ENCODE measurements at regions not wholly inside any gene's neighbourhood (a gene's known extent, or its start where the extent isn't known, plus 50 kb on each side); places are given as distances from the start of the nearest gene placed in this dataset.
A peak's percentile ranks its signal among the peaks of the same experiment; 100 is the strongest.

DNA sequence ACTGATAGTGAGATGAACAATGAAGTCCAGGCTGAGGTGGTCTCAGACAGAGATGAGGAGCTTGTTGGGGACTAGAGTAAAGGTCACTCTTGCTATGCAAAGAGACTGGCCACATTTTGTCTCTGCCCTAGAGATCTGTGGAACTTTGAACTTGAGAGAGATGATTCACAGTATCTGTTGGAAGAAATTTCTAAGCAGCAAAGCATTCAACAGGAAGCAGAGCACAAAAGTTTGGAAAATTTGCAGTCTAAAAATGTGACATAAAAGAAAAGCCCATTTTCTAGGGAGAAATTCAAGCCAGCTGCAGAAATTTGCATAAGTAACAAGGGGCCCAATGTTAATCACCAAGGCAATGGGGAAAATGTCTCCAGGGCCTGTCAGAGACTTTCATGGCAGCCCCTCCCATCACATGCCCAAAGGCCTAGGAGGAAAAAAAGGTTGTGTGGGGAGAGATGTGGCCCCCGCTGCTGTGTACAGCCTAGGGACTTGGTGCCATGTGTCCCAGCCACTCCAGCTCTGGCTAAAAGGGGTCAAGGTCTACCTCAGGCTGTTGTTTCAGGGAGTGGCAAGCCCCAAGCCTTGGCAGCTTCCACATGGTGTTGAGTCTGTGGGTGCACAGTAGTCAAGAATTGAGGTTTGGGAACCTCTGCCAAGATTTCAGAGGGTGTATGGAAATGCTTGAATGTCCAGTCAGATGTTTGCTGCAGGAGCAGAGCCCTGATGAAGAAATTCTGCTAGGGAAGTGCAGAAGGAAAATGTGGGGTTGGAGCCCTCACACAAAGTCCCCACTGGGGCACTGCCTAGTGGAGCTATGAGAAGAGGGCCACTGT lies 262.8 kb downstream of the DKK2 start:
- Histone ChIP-seq H3K79me2 (ENCODE audit: insufficient read depth, low read length) (no peaks in the 10 kb centered on the region), H3K4me1 (ENCODE audit: insufficient read depth, low read length) (no peaks in the 10 kb centered on the region), H4K20me1 (ENCODE audit: insufficient read depth, low read length) (no peaks in the 10 kb centered on the region), H3K27ac (ENCODE audit: low read depth, low read length) (no peak overlapping the region), H2AFZ (ENCODE audit: low read length) (no peak overlapping the region), H3K4me3 (ENCODE audit: insufficient read depth, low read length) (no peak overlapping the region), H3K36me3 (ENCODE audit: insufficient read depth, low read length) (no peaks in the 10 kb centered on the region), H3K4me2 (ENCODE audit: insufficient read depth, low read length) (no peak overlapping the region), H3K9me3 (ENCODE audit: low read depth, low read length) (no peaks in the 10 kb centered on the region), H3K27me3 (ENCODE audit: insufficient read depth, low read length) (no peaks in the 10 kb centered on the region)
- peak; percentile 0 for DNase-seq (ENCODE audit: insufficient read length, low spot score, missing footprints)
- TF ChIP-seq, protein P1, sequence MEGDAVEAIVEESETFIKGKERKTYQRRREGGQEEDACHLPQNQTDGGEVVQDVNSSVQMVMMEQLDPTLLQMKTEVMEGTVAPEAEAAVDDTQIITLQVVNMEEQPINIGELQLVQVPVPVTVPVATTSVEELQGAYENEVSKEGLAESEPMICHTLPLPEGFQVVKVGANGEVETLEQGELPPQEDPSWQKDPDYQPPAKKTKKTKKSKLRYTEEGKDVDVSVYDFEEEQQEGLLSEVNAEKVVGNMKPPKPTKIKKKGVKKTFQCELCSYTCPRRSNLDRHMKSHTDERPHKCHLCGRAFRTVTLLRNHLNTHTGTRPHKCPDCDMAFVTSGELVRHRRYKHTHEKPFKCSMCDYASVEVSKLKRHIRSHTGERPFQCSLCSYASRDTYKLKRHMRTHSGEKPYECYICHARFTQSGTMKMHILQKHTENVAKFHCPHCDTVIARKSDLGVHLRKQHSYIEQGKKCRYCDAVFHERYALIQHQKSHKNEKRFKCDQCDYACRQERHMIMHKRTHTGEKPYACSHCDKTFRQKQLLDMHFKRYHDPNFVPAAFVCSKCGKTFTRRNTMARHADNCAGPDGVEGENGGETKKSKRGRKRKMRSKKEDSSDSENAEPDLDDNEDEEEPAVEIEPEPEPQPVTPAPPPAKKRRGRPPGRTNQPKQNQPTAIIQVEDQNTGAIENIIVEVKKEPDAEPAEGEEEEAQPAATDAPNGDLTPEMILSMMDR (IDR thresholded peaks at IDR 0.05; ENCODE audit: extremely low read depth, low read depth, low read length) = no peak

DNA sequence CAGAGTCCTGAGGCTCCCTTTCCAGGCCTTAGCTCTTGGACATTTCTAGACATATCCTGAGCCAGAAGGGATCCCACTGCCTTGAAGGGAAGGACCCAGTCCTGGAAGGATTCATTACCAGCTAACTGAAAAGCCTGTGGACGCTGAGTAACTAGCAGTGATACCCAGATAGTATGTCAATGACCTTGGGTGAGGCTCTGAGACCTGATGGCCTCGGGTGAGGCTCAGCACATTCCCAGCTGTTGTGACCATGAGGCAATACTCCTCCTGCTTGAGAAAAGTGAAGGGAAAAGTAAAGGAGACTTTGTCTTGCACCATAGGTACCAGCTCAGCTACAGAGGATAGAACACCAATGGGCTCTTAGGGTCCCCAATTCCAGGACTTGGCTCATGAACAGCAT lies 268.1 kb downstream of the DKK2 start:
- H3K9me3 ChIP-seq (ENCODE audit: low read depth, low read length) = no peaks in the 10 kb centered on the region
- H3K27ac ChIP-seq (ENCODE audit: low read depth, low read length) = no peak overlapping the region
- TF ChIP-seq, protein P1 (IDR thresholded peaks at IDR 0.05; ENCODE audit: extremely low read depth, low read depth, low read length) = no peak
- no peaks in the 10 kb centered on the region for H3K27me3 ChIP-seq (ENCODE audit: insufficient read depth, low read length)
- no peak overlapping the region for H3K4me3 ChIP-seq (ENCODE audit: insufficient read depth, low read length)
- no peaks in the 10 kb centered on the region for H4K20me1 ChIP-seq (ENCODE audit: insufficient read depth, low read length)
- H3K36me3 ChIP-seq (ENCODE audit: insufficient read depth, low read length) = no peaks in the 10 kb centered on the region
- H3K79me2 ChIP-seq (ENCODE audit: insufficient read depth, low read length) = no peaks in the 10 kb centered on the region
- DNase-seq (ENCODE audit: insufficient read length, low spot score, missing footprints) = no peak
- no peak overlapping the region for H2AFZ ChIP-seq (ENCODE audit: low read length)
- H3K4me1 ChIP-seq (ENCODE audit: insufficient read depth, low read length) = no peaks in the 10 kb centered on the region
- H3K4me2 ChIP-seq (ENCODE audit: insufficient read depth, low read length) = no peak overlapping the region

DNA sequence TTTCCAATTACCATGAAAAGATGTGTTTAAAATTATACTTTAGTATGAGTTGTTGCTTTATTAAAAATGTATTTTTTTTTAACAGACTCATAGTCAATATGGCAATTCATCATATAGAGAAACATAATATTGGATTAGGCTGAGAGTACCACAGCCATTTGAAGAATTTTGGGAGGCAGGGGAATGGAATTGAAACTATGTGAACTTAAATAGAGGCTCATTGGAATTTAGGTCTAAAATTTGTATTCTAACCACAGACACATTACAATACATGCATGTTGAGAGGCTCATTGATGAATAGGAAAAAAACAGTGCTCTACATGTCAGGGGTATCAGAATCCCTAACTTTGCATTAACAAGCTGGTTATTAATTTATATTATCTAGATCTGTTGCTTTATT lies 269.6 kb downstream of the DKK2 start:
- Histone ChIP-seq H3K36me3 (ENCODE audit: insufficient read depth, low read length) (no peaks in the 10 kb centered on the region), H3K9me3 (ENCODE audit: low read depth, low read length) (no peaks in the 10 kb centered on the region), H3K4me1 (ENCODE audit: insufficient read depth, low read length) (no peaks in the 10 kb centered on the region), H3K4me2 (ENCODE audit: insufficient read depth, low read length) (no peak overlapping the region), H3K79me2 (ENCODE audit: insufficient read depth, low read length) (no peaks in the 10 kb centered on the region), H3K4me3 (ENCODE audit: insufficient read depth, low read length) (no peak overlapping the region), H2AFZ (ENCODE audit: low read length) (no peak overlapping the region), H4K20me1 (ENCODE audit: insufficient read depth, low read length) (no peaks in the 10 kb centered on the region), H3K27ac (ENCODE audit: low read depth, low read length) (no peak overlapping the region), H3K27me3 (ENCODE audit: insufficient read depth, low read length) (no peaks in the 10 kb centered on the region)
- TF ChIP-seq, protein P1 (IDR thresholded peaks at IDR 0.05; ENCODE audit: extremely low read depth, low read depth, low read length) = no peak
- no peak for DNase-seq (ENCODE audit: insufficient read length, low spot score, missing footprints)

DNA sequence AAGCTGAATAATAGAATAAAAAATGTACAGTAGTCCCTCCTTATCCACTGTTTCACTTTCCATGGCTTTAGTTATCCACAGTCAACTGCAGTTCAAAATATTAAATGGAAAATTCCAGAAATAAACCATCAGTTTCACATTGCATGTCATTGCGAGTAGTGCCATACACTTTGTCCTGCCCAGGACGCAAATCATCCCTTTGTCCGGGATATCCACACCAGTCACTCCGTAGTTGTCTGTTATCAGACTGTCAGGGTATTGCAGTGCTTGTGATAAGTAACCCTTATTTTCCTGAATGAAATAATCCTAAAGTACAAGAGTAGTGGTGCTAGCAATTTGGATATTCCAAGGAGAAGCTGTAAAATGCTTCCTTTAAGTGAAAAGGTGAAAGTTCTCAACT lies 271.3 kb downstream of the DKK2 start:
- no peak for DNase-seq (ENCODE audit: insufficient read length, low spot score, missing footprints)
- Histone ChIP-seq H3K36me3 (ENCODE audit: insufficient read depth, low read length) (no peaks in the 10 kb centered on the region), H3K9me3 (ENCODE audit: low read depth, low read length) (no peaks in the 10 kb centered on the region), H3K79me2 (ENCODE audit: insufficient read depth, low read length) (no peaks in the 10 kb centered on the region), H3K27ac (ENCODE audit: low read depth, low read length) (no peak overlapping the region), H4K20me1 (ENCODE audit: insufficient read depth, low read length) (no peaks in the 10 kb centered on the region), H2AFZ (ENCODE audit: low read length) (no peak overlapping the region), H3K27me3 (ENCODE audit: insufficient read depth, low read length) (no peaks in the 10 kb centered on the region), H3K4me2 (ENCODE audit: insufficient read depth, low read length) (no peak overlapping the region), H3K4me1 (ENCODE audit: insufficient read depth, low read length) (no peaks in the 10 kb centered on the region), H3K4me3 (ENCODE audit: insufficient read depth, low read length) (no peak overlapping the region)
- TF ChIP-seq, protein P1 (IDR thresholded peaks at IDR 0.05; ENCODE audit: extremely low read depth, low read depth, low read length) = no peak

Data from osteoblast (primary cell).